Endothelial cell of umbilical vein (primary cell): ENCODE measurements at regions not wholly inside any gene's neighbourhood (a gene's known extent, or its start where the extent isn't known, plus 50 kb on each side); places are given as distances from the start of the nearest gene placed in this dataset.

ENCODE experiments used
- MAX ChIP-seq: IDR thresholded peaks from 2 replicates; pipeline ENCODE4 v1.6.1; 2011; ENCODE audit not compliant: insufficient read depth, insufficient read length
- MYC ChIP-seq: IDR thresholded peaks from one replicate; pipeline ENCODE4 v1.6.1; 2011; ENCODE audit warnings: mild to moderate bottlenecking, low read depth, low read length
- POLR2A ChIP-seq: IDR thresholded peaks from 2 replicates; pipeline ENCODE4 v1.6.1; 2012; ENCODE audit warnings: low read depth, mild to moderate bottlenecking, control low read depth, low read length
- POLR2AphosphoS5 ChIP-seq: IDR thresholded peaks from 2 replicates; pipeline ENCODE4 v1.6.1; 2012; ENCODE audit warnings: low read depth, mild to moderate bottlenecking, control low read depth, low read length, moderate library complexity; ENCODE audit not compliant: insufficient read depth
- TF ChIP-seq, protein P1 (sequence below), 2 donors: IDR thresholded peaks; 1 replicate in 1 of 2; 2 replicates in 1 of 2; pipeline ENCODE4 v1.5.1; 2011; ENCODE audit warnings: low read length in 2 of 2, mild to moderate bottlenecking in 2 of 2, moderate library complexity in 2 of 2, control low read depth in 1 of 2, inconsistent platforms in 1 of 2, low read depth in 1 of 2; ENCODE audit not compliant: insufficient read depth in 1 of 2; ENCODE audit errors: extremely low read depth in 1 of 2

GRCh38 chr9:118984607-118985006 is 384.6 kb downstream of the BRINP1 start:
- TF ChIP-seq, protein P1, sequence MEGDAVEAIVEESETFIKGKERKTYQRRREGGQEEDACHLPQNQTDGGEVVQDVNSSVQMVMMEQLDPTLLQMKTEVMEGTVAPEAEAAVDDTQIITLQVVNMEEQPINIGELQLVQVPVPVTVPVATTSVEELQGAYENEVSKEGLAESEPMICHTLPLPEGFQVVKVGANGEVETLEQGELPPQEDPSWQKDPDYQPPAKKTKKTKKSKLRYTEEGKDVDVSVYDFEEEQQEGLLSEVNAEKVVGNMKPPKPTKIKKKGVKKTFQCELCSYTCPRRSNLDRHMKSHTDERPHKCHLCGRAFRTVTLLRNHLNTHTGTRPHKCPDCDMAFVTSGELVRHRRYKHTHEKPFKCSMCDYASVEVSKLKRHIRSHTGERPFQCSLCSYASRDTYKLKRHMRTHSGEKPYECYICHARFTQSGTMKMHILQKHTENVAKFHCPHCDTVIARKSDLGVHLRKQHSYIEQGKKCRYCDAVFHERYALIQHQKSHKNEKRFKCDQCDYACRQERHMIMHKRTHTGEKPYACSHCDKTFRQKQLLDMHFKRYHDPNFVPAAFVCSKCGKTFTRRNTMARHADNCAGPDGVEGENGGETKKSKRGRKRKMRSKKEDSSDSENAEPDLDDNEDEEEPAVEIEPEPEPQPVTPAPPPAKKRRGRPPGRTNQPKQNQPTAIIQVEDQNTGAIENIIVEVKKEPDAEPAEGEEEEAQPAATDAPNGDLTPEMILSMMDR (IDR thresholded peaks at IDR 0.05; ENCODE audit: extremely low read depth in 1 of 2, insufficient read depth in 1 of 2, low read depth in 1 of 2, low read length in 2 of 2): no peak
- TF ChIP-seq MAX (no peak), POLR2AphosphoS5 (no peak), POLR2A (no peak), MYC (no peak)
